IMR-90 (cell line): ENCODE measurements at regions not wholly inside any gene's neighbourhood (a gene's known extent, or its start where the extent isn't known, plus 50 kb on each side); places are given as distances from the start of the nearest gene placed in this dataset.

Experiments
- ATAC-seq: fragments of 200-7000 bp; cut with Tn5 transposase; 2 replicates; pipeline ENCODE4 v1.9.1; 2020; ENCODE audit warnings: low read depth, mild to moderate bottlenecking, moderate library complexity
- BruUV-seq: library from RNA; stranded (reverse); fragments of 400-500 nt; replicated peaks from 2 replicates; lab custom pipeline; 2021; lab: Mats Ljungman, UMichigan
- CTCF ChIA-PET: fragments of 300-600 bp; formaldehyde crosslinking; extraction: SDS; loops from one replicate; lab custom pipeline; 2021; ENCODE audit warnings: antibody characterized with exemption; lab: Yijun Ruan, JAX
- POLR2A ChIA-PET: fragments of 300-600 bp; sonication (Branson Sonifier 250); formaldehyde crosslinking; loops from one replicate; lab custom pipeline; 2022; ENCODE audit warnings: antibody characterized with exemption; ENCODE audit not compliant: unreplicated experiment; lab: Charles Lee
- DNase-seq: peaks from one replicate; pipeline ENCODE4 v3.0.0; 2013
- H2AFZ ChIP-seq: replicated peaks from 2 replicates; pipeline ENCODE3; 2013; ENCODE audit warnings: low read length, mild to moderate bottlenecking; ENCODE audit not compliant: poor library complexity
- H2AK5ac ChIP-seq: 2 replicates; pipeline ENCODE4 v1.6.1; 2013; ENCODE audit warnings: low read depth, low read length, inconsistent platforms
- H2AK9ac ChIP-seq: replicated peaks from 2 replicates; pipeline ENCODE3; 2013; ENCODE audit warnings: mild to moderate bottlenecking, low read depth, low read length, moderate library complexity; ENCODE audit not compliant: poor library complexity
- H2BK120ac ChIP-seq: 2 replicates; pipeline ENCODE4 v1.6.1; 2013; ENCODE audit warnings: low read depth, low read length, inconsistent platforms
- H2BK15ac ChIP-seq: 3 replicates; pipeline ENCODE4 v1.6.1; 2013; ENCODE audit warnings: low read depth, low read length, inconsistent platforms
- H2BK20ac ChIP-seq: 2 replicates; pipeline ENCODE4 v1.6.1; 2013; ENCODE audit warnings: low read depth, mild to moderate bottlenecking, inconsistent platforms, low read length, moderate library complexity
- H2BK5ac ChIP-seq: 2 replicates; pipeline ENCODE4 v1.6.1; 2013; ENCODE audit warnings: mild to moderate bottlenecking, low read depth, low read length, inconsistent platforms; ENCODE audit not compliant: poor library complexity, severe bottlenecking
- H3K14ac ChIP-seq: replicated peaks from 2 replicates; pipeline ENCODE4 v1.6.1; 2013; ENCODE audit warnings: low read depth, low read length, inconsistent platforms
- H3K18ac ChIP-seq: 2 replicates; pipeline ENCODE4 v1.6.1; 2013; ENCODE audit warnings: low read depth, low read length, control low read depth
- H3K23ac ChIP-seq: 2 replicates; pipeline ENCODE4 v1.6.1; 2013; ENCODE audit warnings: low read depth, low read length, inconsistent platforms
- H3K27ac ChIP-seq: 2 replicates; pipeline ENCODE4 v1.5.1; 2013; ENCODE audit warnings: mild to moderate bottlenecking, control low read depth, low read length; ENCODE audit not compliant: insufficient read depth
- H3K27me3 ChIP-seq: 2 replicates; pipeline ENCODE4 v1.6.1; 2013; ENCODE audit warnings: low read length; ENCODE audit not compliant: control insufficient read depth, insufficient read depth
- H3K36me3 ChIP-seq: 2 replicates; pipeline ENCODE4 v1.6.1; 2013; ENCODE audit warnings: low read length, mixed read lengths; ENCODE audit not compliant: control insufficient read depth, insufficient read depth
- H3K4ac ChIP-seq: 2 replicates; pipeline ENCODE4 v1.6.1; 2013; ENCODE audit warnings: low read depth, low read length, inconsistent platforms
- H3K4me1 ChIP-seq: 2 replicates; pipeline ENCODE4 v1.6.1; 2013; ENCODE audit warnings: low read length, mixed read lengths; ENCODE audit not compliant: control insufficient read depth, insufficient read depth
- H3K4me2 ChIP-seq: 2 replicates; pipeline ENCODE4 v1.6.1; 2013; ENCODE audit warnings: low read depth, mild to moderate bottlenecking, control low read depth, low read length, moderate library complexity
- H3K4me3 ChIP-seq: 2 replicates; pipeline ENCODE4 v1.5.1; 2013; ENCODE audit warnings: low read depth, mild to moderate bottlenecking, control low read depth, low read length, moderate library complexity; ENCODE audit not compliant: insufficient read depth
- H3K56ac ChIP-seq: 2 replicates; pipeline ENCODE4 v1.6.1; 2013; ENCODE audit warnings: low read length, inconsistent platforms; ENCODE audit not compliant: insufficient read depth; ENCODE audit errors: extremely low read depth
- H3K79me1 ChIP-seq, 2 experiments: 2 replicates each; pipeline ENCODE4 v1.6.1; 2013; ENCODE audit warnings: low read length in 2 of 2, inconsistent platforms in 1 of 2, low read depth in 1 of 2
- H3K9ac ChIP-seq: 2 replicates; pipeline ENCODE4 v1.6.1; 2013; ENCODE audit warnings: low read depth, low read length, control low read depth
- H3K9me1 ChIP-seq: 2 replicates; pipeline ENCODE4 v1.6.1; 2013; ENCODE audit warnings: low read length, inconsistent platforms; ENCODE audit not compliant: insufficient read depth
- H3K9me3 ChIP-seq: 2 replicates; pipeline ENCODE4 v1.6.1; 2013; ENCODE audit warnings: low read length; ENCODE audit not compliant: control insufficient read depth, insufficient read depth
- H4K20me1 ChIP-seq: 2 replicates; pipeline ENCODE4 v1.6.1; 2013; ENCODE audit warnings: low read length, inconsistent platforms; ENCODE audit not compliant: insufficient read depth
- H4K5ac ChIP-seq: 2 replicates; pipeline ENCODE4 v1.6.1; 2013; ENCODE audit warnings: mild to moderate bottlenecking, low read depth, low read length, control low read depth
- H4K8ac ChIP-seq, 2 experiments: 2 replicates each; pipeline ENCODE4 v1.6.1; 2013; ENCODE audit warnings: low read depth in 2 of 2, low read length in 2 of 2, control low read depth in 1 of 2, inconsistent platforms in 1 of 2
- H4K91ac ChIP-seq: 2 replicates; pipeline ENCODE4 v1.6.1; 2013; ENCODE audit warnings: low read depth, low read length, inconsistent platforms; ENCODE audit not compliant: insufficient read depth
- CEBPB ChIP-seq: IDR thresholded peaks from 2 replicates; pipeline ENCODE4 v1.6.1; 2012; ENCODE audit warnings: low read depth, low read length, improper control_type of control experiment
- CHD1 ChIP-seq: IDR thresholded peaks from 2 replicates; pipeline ENCODE4 v1.6.1; 2012; ENCODE audit warnings: low read depth, low read length, improper control_type of control experiment
- FOS ChIP-seq: fragments of 150-350 bp; IDR thresholded peaks from 2 replicates; pipeline ENCODE4 v1.6.1; 2016; ENCODE audit warnings: low read depth, low read length
- MAZ ChIP-seq: IDR thresholded peaks from 2 replicates; pipeline ENCODE4 v1.6.1; 2012; ENCODE audit warnings: low read depth, mild to moderate bottlenecking, low read length, improper control_type of control experiment, moderate library complexity, borderline replicate concordance
- MXI1 ChIP-seq: IDR thresholded peaks from 2 replicates; pipeline ENCODE4 v1.6.1; 2012; ENCODE audit warnings: low read depth, mild to moderate bottlenecking, low read length, moderate library complexity, borderline replicate concordance
- NFE2L2 ChIP-seq: fragments of 150-350 bp; IDR thresholded peaks from 2 replicates; pipeline ENCODE4 v1.6.1; 2016; ENCODE audit warnings: low read depth, mild to moderate bottlenecking, low read length
- POLR2A ChIP-seq: IDR thresholded peaks from 2 replicates; pipeline ENCODE4 v1.6.1; 2012; ENCODE audit warnings: mild to moderate bottlenecking, low read depth, low read length
- RFX5 ChIP-seq: IDR thresholded peaks from 2 replicates; pipeline ENCODE4 v1.8.0; 2012; ENCODE audit warnings: low read depth, mild to moderate bottlenecking, low read length, moderate library complexity
- SMC3 ChIP-seq: fragments of 150-350 bp; IDR thresholded peaks from 2 replicates; pipeline ENCODE4 v1.6.1; 2016; ENCODE audit warnings: low read depth, mild to moderate bottlenecking, antibody characterized with exemption, low read length, moderate library complexity
- WGBS, 2 experiments: methylation state at CpG; one replicate each; pipeline versions ENCODE4 v1.1.5 to v1.1.7; 2013; ENCODE audit warnings: missing lambda C conversion rate in 2 of 2; ENCODE audit not compliant: insufficient read length in 1 of 2; ENCODE audit errors: extremely low coverage in 2 of 2; 5-methylcytosine and 5-hydroxymethylcytosine counted together
- dilution Hi-C: fragments of 300-500 bp; cut with HindIII; formaldehyde crosslinking; loops from one replicate; pipeline ENCODE4 v1.14.3; 2018; ENCODE audit warnings: low sequenced_read_pairs; ENCODE audit not compliant: unreplicated experiment
- in situ Hi-C: fragments of 300-500 bp; cut with MboI; formaldehyde crosslinking; loops from 3 replicates; pipeline ENCODE4 v1.14.3; 2019; ENCODE audit warnings: low sequenced_read_pairs, inconsistent platforms, mixed read lengths
- intact Hi-C: fragments of 100-400 bp; cut with micrococcal nuclease; formaldehyde crosslinking; loops from 2 replicates; pipeline ENCODE4 v1.10.0; 2022

DNA sequence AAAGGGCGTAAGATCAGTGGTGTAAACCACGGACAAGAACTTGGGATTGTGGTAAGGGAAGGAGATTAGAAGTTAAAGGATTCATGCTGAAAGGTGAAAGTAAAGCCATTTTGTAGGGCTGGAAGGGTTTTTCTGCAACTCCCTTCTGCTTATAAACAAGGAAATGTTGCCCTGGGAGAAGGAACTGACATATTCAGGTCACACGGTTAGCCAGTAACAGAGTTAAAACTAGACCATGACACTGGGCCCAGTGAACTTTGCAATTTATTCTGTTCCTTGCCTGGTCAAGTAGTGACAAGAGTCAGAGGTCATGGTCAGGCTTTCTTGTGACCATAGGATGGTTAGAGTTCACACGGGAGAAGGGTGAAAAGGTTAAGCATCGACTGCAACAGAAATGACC, 323.3 kb downstream of the DMRT2 start:
- WGBS, 2 experiments, result 51% methylated on average over 4 of the region's 5 CpGs; no CpG with 5 or more reads in 1 of the 2 experiments
- Histone ChIP-seq H3K4ac (no peak overlapping the region), H3K79me1 (no peaks in the 10 kb centered on the region), H3K27me3 (no peaks in the 10 kb centered on the region), H3K9me1 (no peaks in the 10 kb centered on the region), H2BK20ac (no peak overlapping the region), H3K18ac (no peak overlapping the region), H3K9ac (no peak overlapping the region), H4K20me1 (no peaks in the 10 kb centered on the region), H3K27ac (no peak overlapping the region), H2AK9ac (no peak overlapping the region), H2AK5ac (no peak overlapping the region), H2AFZ (no peak overlapping the region), H3K9me3 (peaks cover 5% of the 10 kb centered on the region), H3K4me1 (no peaks in the 10 kb centered on the region), H2BK5ac (no peak overlapping the region), H3K4me2 (no peak overlapping the region), H3K23ac (no peak overlapping the region), H2BK120ac (no peak overlapping the region), H4K91ac (no peak overlapping the region), H4K8ac (no peak overlapping the region), H4K5ac (no peak overlapping the region), H3K14ac (no peak overlapping the region), H3K36me3 (no peaks in the 10 kb centered on the region), H3K4me3 (no peak overlapping the region), H3K56ac (no peak overlapping the region), H2BK15ac (no peak overlapping the region)
- ATAC-seq (no peak), DNase-seq (no peak)
- dilution Hi-C loops (no loop called here), in situ Hi-C loops (no loop called here), intact Hi-C loops (no loop called here)
- no TSS peak for BruUV-seq
- CTCF ChIA-PET, result no interaction called here
- TF ChIP-seq POLR2A, result no peak
- no peak for TF ChIP-seq CEBPB
- no peak for TF ChIP-seq MXI1
- no peak for TF ChIP-seq RFX5
- no peak for TF ChIP-seq MAZ
- no peak for TF ChIP-seq SMC3
- TF ChIP-seq NFE2L2, result no peak
- TF ChIP-seq FOS, result no peak
- TF ChIP-seq CHD1, result no peak
- POLR2A ChIA-PET, result no interaction called here
